ENCODE measurements at regions not wholly inside any gene's neighbourhood (a gene's known extent, or its start where the extent isn't known, plus 50 kb on each side); places are given as distances from the start of the nearest gene placed in this dataset.

DNA sequence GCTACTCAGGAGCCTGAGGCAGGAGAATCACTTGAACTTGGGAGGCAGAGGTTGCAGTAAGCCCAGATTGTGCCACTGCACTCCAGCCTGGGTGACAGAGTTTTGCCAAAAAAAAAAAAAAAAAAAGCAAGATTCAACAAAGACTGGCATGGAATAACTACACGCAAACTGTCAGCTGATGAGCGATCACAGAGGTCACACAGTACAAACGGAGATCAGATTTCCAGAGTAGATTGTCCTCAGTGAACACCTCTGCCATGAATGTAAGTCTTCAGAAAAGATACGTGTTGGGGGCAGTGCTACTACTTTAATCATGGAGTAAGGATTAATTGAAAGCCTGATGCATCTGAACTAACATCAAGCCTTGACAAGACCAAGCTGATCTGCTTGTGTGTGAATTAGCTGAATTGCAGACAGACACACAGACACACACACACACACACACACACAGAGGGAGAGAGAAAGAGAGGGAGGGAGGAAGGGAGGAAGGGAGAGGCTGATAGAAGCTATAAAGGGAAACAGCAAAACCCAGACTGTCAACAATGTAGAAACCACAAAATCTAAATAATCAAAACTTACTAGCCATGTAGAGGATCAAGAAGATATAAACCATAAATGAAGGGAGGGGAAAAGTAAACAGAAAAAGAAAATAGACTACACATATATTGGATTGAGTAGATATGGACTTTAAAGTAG lies 222.9 kb upstream of the ZNF462 start:
- TF ChIP-seq POLR2A (IDR thresholded peaks at IDR 0.05; ENCODE audit: extremely low read depth, insufficient read length) (no peak), CTCF (IDR thresholded peaks at IDR 0.05; ENCODE audit: low read depth, low read length) (no peak), MYC (IDR thresholded peaks at IDR 0.05; ENCODE audit: low read depth, low read length) (no peak)
- TF ChIP-seq, protein P1, sequence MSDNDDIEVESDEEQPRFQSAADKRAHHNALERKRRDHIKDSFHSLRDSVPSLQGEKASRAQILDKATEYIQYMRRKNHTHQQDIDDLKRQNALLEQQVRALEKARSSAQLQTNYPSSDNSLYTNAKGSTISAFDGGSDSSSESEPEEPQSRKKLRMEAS (IDR thresholded peaks at IDR 0.05; ENCODE audit: low read depth, low read length), result no peak

All from NB4 (cell line).